GM21423 (cell line): ENCODE measurements at regions not wholly inside any gene's neighbourhood (a gene's known extent, or its start where the extent isn't known, plus 50 kb on each side); places are given as distances from the start of the nearest gene placed in this dataset.

Experiments used
- ATAC-seq: cut with Tn5 transposase; IDR thresholded peaks from one replicate; pipeline ENCODE4 v1.9.1; 2021; ENCODE audit warnings: mild to moderate bottlenecking, moderate library complexity; ENCODE audit not compliant: unreplicated experiment

- no peak for ATAC-seq
Measured at GRCh38 chr7:10798044-10798443, 175.6 kb upstream of the PHF14 start.

GRCh38 chr7:10799475-10799874 is 174.2 kb upstream of the PHF14 start:
- ATAC-seq: no peak

GRCh38 chr7:10802011-10802410 is 171.7 kb upstream of the PHF14 start:
- no peak for ATAC-seq

GRCh38 chr7:10802526-10802925 is 171.1 kb upstream of the PHF14 start:
- no peak for ATAC-seq

- no peak for ATAC-seq
Measured at GRCh38 chr7:10803720-10804119, 170.0 kb upstream of the PHF14 start.

- ATAC-seq: no peak
Measured at GRCh38 chr7:10804770-10805169, 168.9 kb upstream of the PHF14 start.

GRCh38 chr7:10815546-10815945 is 158.1 kb upstream of the PHF14 start:
- ATAC-seq: no peak

GRCh38 chr7:10821156-10821555 is 152.5 kb upstream of the PHF14 start:
- no peak for ATAC-seq

GRCh38 chr7:10824154-10824553 is 149.5 kb upstream of the PHF14 start:
- ATAC-seq: no peak

GRCh38 chr7:10838228-10838627 is 135.4 kb upstream of the PHF14 start:
- no peak for ATAC-seq

- no peak for ATAC-seq
Measured at GRCh38 chr7:10845225-10845624, 128.4 kb upstream of the PHF14 start.

- ATAC-seq: no peak
Measured at GRCh38 chr7:10855583-10855982, 118.1 kb upstream of the PHF14 start.

- no peak for ATAC-seq
Measured at GRCh38 chr7:10860516-10860915, 113.2 kb upstream of the PHF14 start.

GRCh38 chr7:10863476-10863875 is 110.2 kb upstream of the PHF14 start:
- ATAC-seq: no peak

GRCh38 chr7:10874666-10875065 is 99.0 kb upstream of the PHF14 start:
- no peak for ATAC-seq

GRCh38 chr7:10875080-10875479 is 98.6 kb upstream of the PHF14 start:
- ATAC-seq: no peak

- ATAC-seq: peak; percentile 18
Measured at GRCh38 chr7:10888861-10889260, 84.8 kb upstream of the PHF14 start.

- ATAC-seq: peak; percentile 93
Measured at GRCh38 chr7:10889266-10889898, 84.3 kb upstream of the PHF14 start.

- ATAC-seq: no peak
Measured at GRCh38 chr7:10908600-10908999, 65.1 kb upstream of the PHF14 start.

GRCh38 chr7:10910447-10910846 is 63.2 kb upstream of the PHF14 start:
- ATAC-seq: no peak

GRCh38 chr7:10912077-10912476 is 61.6 kb upstream of the PHF14 start:
- no peak for ATAC-seq

GRCh38 chr7:10913457-10913856 is 60.2 kb upstream of the PHF14 start:
- ATAC-seq: no peak

GRCh38 chr7:10918093-10918590 is 55.5 kb upstream of the PHF14 start:
- no peak for ATAC-seq
